SK-N-SH treated with all-trans-retinoic acid at 6 μM for 48 hours (cell line): ENCODE measurements at regions not wholly inside any gene's neighbourhood (a gene's known extent, or its start where the extent isn't known, plus 50 kb on each side); places are given as distances from the start of the nearest gene placed in this dataset.

ENCODE experiments used
- ATAC-seq: fragments of 200-7000 bp; cut with Tn5 transposase; 3 replicates; pipeline ENCODE4 v1.9.1; 2020; ENCODE audit warnings: mild to moderate bottlenecking, moderate library complexity
- BACH2 ChIP-seq: fragments of 250-450 bp; sonication (Bioruptor Pico); IDR thresholded peaks from 2 replicates; pipeline ENCODE4 v1.9.0; 2021; ENCODE audit warnings: mild to moderate bottlenecking, borderline replicate concordance
- CSDC2 ChIP-seq: fragments of 250-450 bp; sonication (Bioruptor Pico); IDR thresholded peaks from 2 replicates; pipeline ENCODE4 v1.5.0; 2020; ENCODE audit warnings: mild to moderate bottlenecking, moderate library complexity
- CSRNP3 ChIP-seq: fragments of 250-450 bp; sonication (Bioruptor Pico); IDR thresholded peaks from 2 replicates; pipeline ENCODE4 v1.5.1; 2021; ENCODE audit warnings: mild to moderate bottlenecking, moderate library complexity
- ESRRG ChIP-seq: fragments of 250-450 bp; sonication (Bioruptor Pico); IDR thresholded peaks from 2 replicates; pipeline ENCODE4 v1.6.1; 2021; ENCODE audit warnings: mild to moderate bottlenecking
- GLIS3 ChIP-seq: fragments of 250-450 bp; sonication (Bioruptor Pico); IDR thresholded peaks from 2 replicates; pipeline ENCODE4 v1.5.0; 2020; ENCODE audit warnings: mild to moderate bottlenecking, moderate library complexity
- ISL1 ChIP-seq: fragments of 250-450 bp; sonication (Bioruptor Pico); IDR thresholded peaks from 2 replicates; pipeline ENCODE4 v2.1.2; 2022; ENCODE audit warnings: mild to moderate bottlenecking, moderate library complexity
- OSR1 ChIP-seq: fragments of 250-450 bp; sonication (Bioruptor Pico); IDR thresholded peaks from 2 replicates; pipeline ENCODE4 v1.8.0; 2022; ENCODE audit warnings: moderate library complexity, mild to moderate bottlenecking, inconsistent platforms
- PATZ1 ChIP-seq: fragments of 250-450 bp; sonication (Bioruptor Pico); IDR thresholded peaks from 2 replicates; pipeline ENCODE4 v1.8.0; 2020; ENCODE audit warnings: mild to moderate bottlenecking, moderate library complexity, borderline replicate concordance
- PPARA ChIP-seq: fragments of 250-450 bp; sonication (Bioruptor Pico); IDR thresholded peaks from 2 replicates; pipeline ENCODE4 v1.5.0; 2020; ENCODE audit warnings: mild to moderate bottlenecking, borderline replicate concordance
- SNAI2 ChIP-seq: fragments of 250-450 bp; sonication (Bioruptor Pico); IDR thresholded peaks from 2 replicates; pipeline ENCODE4 v1.5.0; 2020; ENCODE audit warnings: mild to moderate bottlenecking, moderate library complexity
- TCF4 ChIP-seq: fragments of 250-450 bp; sonication (Bioruptor Pico); IDR thresholded peaks from 2 replicates; pipeline ENCODE4 v1.8.0; 2021; ENCODE audit warnings: mild to moderate bottlenecking, moderate library complexity, borderline replicate concordance
- TOX ChIP-seq: fragments of 250-450 bp; sonication (Bioruptor Pico); IDR thresholded peaks from 2 replicates; pipeline ENCODE4 v1.8.0; 2021; ENCODE audit warnings: mild to moderate bottlenecking, moderate library complexity, borderline replicate concordance
- ZFP30 ChIP-seq: fragments of 450-650 bp; formaldehyde crosslinking; IDR thresholded peaks from 2 replicates; pipeline ENCODE4 v1.5.0; 2022; ENCODE audit warnings: mild to moderate bottlenecking, moderate library complexity
- ZNF565 ChIP-seq: fragments of 450-650 bp; formaldehyde crosslinking; conservative IDR thresholded peaks from 2 replicates; pipeline ENCODE4 v1.5.0; 2020; ENCODE audit warnings: low read depth, mild to moderate bottlenecking, moderate library complexity
- ZNF70 ChIP-seq: fragments of 450-650 bp; formaldehyde crosslinking; IDR thresholded peaks from 2 replicates; pipeline ENCODE4 v1.5.0; 2020; ENCODE audit warnings: mild to moderate bottlenecking, moderate library complexity
- ZNF8 ChIP-seq: fragments of 450-650 bp; formaldehyde crosslinking; IDR thresholded peaks from 2 replicates; pipeline ENCODE4 v1.5.0; 2020; ENCODE audit warnings: mild to moderate bottlenecking, moderate library complexity
- TF ChIP-seq, protein P1 (sequence below): fragments of 250-450 bp; sonication (Bioruptor Pico); IDR thresholded peaks from 2 replicates; pipeline ENCODE4 v1.5.0; 2020; ENCODE audit warnings: mild to moderate bottlenecking, moderate library complexity
- TF ChIP-seq, protein P2 (sequence below): fragments of 250-450 bp; sonication (Bioruptor Pico); IDR thresholded peaks from 2 replicates; pipeline ENCODE4 v1.8.0; 2021; ENCODE audit warnings: low read depth, mild to moderate bottlenecking, moderate library complexity, borderline replicate concordance
- TF ChIP-seq, protein P3 (sequence below): fragments of 250-450 bp; sonication (Bioruptor Pico); IDR thresholded peaks from 2 replicates; pipeline ENCODE4 v1.5.1; 2020; ENCODE audit warnings: low read depth, mild to moderate bottlenecking, moderate library complexity

DNA sequence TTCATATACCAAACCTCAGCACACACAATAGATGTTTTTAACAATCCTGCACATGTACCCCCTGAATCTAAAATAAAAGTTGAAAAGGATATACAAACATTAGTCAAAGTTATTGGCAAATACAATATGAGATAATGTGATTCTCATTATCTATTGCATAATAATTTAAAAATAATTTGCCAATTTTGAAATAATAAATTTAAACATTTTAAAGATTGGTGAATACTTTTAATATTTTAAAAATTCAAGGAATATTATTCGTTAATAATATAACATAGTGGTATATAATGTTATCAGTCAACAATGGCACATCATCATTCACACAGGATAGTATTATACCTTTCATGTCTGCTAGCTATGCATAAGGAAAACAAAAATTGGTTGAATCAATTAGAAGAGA is 207.0 kb upstream of the SP8 start:
- no peak for TF ChIP-seq GLIS3 (CRISPR knock-in tag)
- TF ChIP-seq, protein P1, sequence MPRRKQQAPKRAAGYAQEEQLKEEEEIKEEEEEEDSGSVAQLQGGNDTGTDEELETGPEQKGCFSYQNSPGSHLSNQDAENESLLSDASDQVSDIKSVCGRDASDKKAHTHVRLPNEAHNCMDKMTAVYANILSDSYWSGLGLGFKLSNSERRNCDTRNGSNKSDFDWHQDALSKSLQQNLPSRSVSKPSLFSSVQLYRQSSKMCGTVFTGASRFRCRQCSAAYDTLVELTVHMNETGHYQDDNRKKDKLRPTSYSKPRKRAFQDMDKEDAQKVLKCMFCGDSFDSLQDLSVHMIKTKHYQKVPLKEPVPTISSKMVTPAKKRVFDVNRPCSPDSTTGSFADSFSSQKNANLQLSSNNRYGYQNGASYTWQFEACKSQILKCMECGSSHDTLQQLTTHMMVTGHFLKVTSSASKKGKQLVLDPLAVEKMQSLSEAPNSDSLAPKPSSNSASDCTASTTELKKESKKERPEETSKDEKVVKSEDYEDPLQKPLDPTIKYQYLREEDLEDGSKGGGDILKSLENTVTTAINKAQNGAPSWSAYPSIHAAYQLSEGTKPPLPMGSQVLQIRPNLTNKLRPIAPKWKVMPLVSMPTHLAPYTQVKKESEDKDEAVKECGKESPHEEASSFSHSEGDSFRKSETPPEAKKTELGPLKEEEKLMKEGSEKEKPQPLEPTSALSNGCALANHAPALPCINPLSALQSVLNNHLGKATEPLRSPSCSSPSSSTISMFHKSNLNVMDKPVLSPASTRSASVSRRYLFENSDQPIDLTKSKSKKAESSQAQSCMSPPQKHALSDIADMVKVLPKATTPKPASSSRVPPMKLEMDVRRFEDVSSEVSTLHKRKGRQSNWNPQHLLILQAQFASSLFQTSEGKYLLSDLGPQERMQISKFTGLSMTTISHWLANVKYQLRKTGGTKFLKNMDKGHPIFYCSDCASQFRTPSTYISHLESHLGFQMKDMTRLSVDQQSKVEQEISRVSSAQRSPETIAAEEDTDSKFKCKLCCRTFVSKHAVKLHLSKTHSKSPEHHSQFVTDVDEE (CRISPR knock-in tag) = no peak
- TF ChIP-seq ISL1 (CRISPR knock-in tag) = no peak
- ATAC-seq = no peak

DNA sequence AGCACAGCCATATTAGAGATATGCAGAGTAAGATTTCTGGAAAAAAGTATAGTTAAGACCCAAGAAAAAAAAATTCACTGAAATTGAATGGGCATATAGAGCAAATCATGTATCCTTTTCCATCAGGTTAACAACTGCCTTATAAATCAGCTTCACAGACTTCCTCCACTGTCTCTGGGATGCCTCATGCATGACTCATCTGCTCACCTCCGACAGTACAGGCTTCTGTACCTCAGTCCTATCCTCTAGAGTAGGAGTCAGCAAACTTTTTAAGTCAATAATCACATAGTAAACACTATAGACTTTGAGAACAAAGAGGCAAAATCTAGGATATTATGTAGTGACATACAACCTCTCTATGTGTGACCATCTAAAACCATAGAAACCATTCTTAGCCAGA is 211.6 kb upstream of the SP8 start:
- no peak for TF ChIP-seq ZFP30 (CRISPR knock-in tag)
- no peak for TF ChIP-seq ZNF565
- TF ChIP-seq OSR1 = no peak
- no peak for TF ChIP-seq PPARA
- ATAC-seq = no peak

DNA sequence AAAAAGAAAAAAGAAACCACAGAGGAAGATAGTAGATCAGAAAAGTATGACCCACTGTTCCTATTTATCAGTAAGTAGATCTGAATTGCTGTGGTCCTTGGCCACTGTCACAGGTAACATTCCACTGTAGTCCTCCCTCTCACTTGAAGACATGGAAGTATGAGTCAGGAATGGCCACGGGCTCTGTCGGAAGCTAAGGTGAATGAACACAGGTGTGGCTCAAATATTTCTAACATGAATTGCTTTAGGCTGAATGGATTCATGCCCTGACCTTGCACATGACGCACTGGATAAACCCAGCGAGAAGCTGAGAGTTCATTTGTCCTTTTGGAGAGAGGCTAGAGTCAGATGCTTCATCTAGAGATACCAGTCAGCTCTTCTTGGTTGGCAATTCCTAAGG is 224.5 kb upstream of the SP8 start:
- no peak for ATAC-seq

DNA sequence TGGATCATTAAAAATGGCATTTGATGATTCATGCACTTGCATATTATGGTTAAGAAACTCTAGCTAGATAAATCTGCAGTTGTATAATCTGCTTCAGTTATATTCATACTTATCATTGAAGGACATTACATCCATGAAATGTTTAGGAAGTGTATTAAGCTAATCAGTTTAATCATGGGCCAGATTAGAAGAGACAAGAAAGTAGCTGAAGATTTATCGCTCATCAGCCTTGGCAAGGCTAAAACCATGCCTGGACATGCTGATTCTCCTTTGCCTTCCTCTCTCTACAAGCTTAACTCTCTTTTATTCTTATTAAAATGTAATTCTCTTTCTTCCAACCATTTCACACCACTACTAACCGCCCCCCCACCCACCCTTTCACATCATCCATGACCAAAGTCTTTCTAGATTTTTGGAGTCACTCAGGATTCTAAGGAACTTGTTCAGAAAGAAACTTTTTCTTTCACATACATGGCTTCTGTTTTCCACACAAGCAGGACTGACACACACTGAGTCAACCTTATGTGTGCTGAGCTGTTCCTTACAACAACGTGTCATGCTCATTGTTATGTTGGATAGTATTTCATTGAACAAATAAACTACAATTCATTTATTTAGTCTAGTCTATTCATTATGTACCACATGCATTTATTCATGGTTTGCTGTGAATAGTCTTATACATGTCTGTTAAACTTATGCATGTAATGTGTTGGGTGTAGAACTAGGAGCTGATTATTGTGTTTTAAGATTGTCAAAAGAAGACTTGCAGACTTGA is 227.3 kb upstream of the SP8 start:
- no peak for ATAC-seq
- no peak for TF ChIP-seq ZNF70 (CRISPR knock-in tag)

More for the DNA sequence above, 224.5 kb upstream of the SP8 start:
- TF ChIP-seq SNAI2 (CRISPR knock-in tag) = no peak

DNA sequence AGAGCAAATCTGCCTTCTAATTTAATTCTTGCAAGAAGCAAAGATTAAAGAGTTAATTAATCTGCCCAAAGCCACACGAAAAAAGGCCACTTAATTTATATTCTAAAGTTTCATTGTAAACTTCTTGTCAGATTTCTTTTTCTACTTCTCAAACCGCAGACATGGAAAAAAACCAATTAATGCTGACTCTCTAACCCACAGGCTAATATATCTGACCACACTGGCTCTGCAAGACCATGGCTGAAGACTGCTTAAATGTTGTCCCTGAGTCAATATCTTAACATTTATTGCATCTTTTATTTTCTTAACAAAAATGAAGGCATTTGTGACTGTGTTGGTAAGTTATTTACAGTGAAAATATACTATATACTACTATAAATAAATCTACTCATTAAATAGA is 234.0 kb upstream of the SP8 start:
- TF ChIP-seq SNAI2 (CRISPR knock-in tag) (no peak), ZFP30 (CRISPR knock-in tag) (no peak), TOX (CRISPR knock-in tag) (no peak), PPARA (no peak), CSRNP3 (CRISPR knock-in tag) (no peak), BACH2 (CRISPR knock-in tag) (no peak), GLIS3 (CRISPR knock-in tag) (no peak), ISL1 (CRISPR knock-in tag) (no peak), CSDC2 (CRISPR knock-in tag) (no peak), ZNF565 (no peak), ZNF8 (CRISPR knock-in tag) (no peak), OSR1 (no peak)
- TF ChIP-seq, protein P2, sequence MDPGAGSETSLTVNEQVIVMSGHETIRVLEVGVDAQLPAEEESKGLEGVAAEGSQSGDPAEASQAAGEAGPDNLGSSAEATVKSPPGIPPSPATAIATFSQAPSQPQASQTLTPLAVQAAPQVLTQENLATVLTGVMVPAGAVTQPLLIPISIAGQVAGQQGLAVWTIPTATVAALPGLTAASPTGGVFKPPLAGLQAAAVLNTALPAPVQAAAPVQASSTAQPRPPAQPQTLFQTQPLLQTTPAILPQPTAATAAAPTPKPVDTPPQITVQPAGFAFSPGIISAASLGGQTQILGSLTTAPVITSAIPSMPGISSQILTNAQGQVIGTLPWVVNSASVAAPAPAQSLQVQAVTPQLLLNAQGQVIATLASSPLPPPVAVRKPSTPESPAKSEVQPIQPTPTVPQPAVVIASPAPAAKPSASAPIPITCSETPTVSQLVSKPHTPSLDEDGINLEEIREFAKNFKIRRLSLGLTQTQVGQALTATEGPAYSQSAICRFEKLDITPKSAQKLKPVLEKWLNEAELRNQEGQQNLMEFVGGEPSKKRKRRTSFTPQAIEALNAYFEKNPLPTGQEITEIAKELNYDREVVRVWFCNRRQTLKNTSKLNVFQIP (CRISPR knock-in tag) = no peak
- TF ChIP-seq, protein P3, sequence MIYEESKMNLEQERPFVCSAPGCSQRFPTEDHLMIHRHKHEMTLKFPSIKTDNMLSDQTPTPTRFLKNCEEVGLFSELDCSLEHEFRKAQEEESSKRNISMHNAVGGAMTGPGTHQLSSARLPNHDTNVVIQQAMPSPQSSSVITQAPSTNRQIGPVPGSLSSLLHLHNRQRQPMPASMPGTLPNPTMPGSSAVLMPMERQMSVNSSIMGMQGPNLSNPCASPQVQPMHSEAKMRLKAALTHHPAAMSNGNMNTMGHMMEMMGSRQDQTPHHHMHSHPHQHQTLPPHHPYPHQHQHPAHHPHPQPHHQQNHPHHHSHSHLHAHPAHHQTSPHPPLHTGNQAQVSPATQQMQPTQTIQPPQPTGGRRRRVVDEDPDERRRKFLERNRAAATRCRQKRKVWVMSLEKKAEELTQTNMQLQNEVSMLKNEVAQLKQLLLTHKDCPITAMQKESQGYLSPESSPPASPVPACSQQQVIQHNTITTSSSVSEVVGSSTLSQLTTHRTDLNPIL (CRISPR knock-in tag) = no peak
- no peak for ATAC-seq

DNA sequence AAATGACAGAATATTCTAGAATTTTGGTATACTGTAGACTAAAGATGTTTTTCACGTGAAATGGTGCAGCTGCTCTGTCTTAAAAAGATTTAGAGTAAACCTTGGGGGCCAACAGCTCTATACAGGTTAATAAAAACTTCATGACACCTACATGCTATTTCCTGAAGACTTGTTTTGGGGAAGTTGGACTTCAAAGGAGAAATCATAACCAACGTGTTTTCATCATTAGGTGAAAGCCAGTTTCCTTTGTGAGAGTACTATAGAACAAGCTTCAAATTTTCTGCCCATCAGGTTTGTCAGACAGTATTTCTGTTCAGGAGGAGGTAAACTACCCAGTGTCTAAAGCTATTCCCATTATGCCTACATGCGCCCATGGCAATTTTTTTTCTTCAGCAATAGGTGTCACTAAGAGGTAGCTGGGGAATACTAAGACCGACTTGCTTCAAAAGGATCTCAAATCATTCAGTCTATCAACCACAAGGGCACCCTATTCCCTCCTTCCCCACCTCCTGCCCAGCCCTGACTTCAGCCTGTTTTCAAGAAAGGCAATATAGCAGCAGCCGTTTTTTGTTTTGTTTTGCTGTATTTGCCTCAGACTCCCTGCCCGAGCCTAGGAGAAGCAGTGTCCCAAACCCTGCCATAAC is 237.3 kb upstream of the SP8 start:
- no peak for TF ChIP-seq PATZ1 (CRISPR knock-in tag)
- TF ChIP-seq SNAI2 (CRISPR knock-in tag) = no peak
- TF ChIP-seq ISL1 (CRISPR knock-in tag) = no peak
- TF ChIP-seq TCF4 (CRISPR knock-in tag) = no peak
- TF ChIP-seq, protein P1 (CRISPR knock-in tag) = no peak
- no peak for TF ChIP-seq ESRRG (CRISPR knock-in tag)
- no peak for TF ChIP-seq CSDC2 (CRISPR knock-in tag)
- TF ChIP-seq, all 23 proteins: peak for 0
- ATAC-seq = no peak
